ENCODE measurements at regions not wholly inside any gene's neighbourhood (a gene's known extent, or its start where the extent isn't known, plus 50 kb on each side); places are given as distances from the start of the nearest gene placed in this dataset.

DNA sequence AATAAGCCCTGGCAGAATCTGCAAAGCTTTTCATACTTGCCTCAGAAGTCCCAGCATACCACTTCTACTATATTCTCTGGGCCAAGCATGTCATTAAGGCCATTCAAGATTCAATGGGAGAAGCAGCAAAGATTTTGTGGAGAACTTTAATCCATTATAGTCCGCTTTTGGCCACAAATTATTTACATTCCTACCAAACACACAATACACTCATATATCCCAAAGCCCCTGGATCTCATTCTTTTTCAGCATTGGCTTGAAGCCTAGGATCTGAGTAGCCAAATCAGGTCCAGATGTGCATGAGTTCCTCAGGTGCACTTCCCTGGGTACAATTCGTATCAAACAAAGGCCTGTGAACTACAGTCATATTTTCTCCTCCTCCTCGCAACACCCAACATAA is 203.4 kb downstream of the NDFIP2 start:
- FAIRE-seq = no peak

DNA sequence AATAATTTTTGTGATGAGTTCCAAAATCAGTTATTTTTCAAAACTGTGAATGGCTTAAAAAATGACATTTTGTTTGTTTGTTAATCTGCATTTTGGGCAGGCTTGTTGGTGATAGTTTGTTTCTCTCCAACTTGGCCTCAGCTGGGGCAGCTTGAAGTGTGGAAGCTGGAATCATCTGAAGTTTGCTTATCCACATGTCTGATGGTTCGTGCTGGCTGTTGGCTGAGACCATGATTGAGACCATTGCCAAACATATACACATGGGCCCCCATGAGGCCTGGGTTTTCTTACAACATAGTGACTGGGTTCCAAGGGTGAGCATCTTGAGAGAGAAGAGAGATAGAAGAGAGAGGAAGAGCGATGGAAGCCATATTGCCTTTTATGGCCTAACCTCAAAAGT is 201.2 kb downstream of the NDFIP2 start:
- no peak for FAIRE-seq

DNA sequence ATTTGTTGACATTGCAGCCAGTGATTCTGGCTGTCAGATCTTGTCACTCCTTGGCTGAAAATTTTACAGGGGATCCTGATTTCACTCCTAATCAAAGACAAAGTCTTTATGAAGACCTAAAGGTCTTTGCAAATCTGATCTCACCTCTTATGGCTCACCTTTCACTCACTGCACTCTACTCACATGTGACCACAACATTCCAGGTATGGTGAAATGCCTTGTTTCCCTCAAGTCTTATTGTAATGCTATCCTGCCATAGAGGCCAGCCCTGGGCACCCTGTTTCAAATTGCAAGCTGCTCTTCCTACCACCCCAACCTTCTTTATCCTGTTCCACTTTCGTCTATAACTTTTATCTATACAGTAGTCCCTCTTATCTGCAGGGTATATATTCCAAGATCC is 200.1 kb downstream of the NDFIP2 start:
- FAIRE-seq = no peak

DNA sequence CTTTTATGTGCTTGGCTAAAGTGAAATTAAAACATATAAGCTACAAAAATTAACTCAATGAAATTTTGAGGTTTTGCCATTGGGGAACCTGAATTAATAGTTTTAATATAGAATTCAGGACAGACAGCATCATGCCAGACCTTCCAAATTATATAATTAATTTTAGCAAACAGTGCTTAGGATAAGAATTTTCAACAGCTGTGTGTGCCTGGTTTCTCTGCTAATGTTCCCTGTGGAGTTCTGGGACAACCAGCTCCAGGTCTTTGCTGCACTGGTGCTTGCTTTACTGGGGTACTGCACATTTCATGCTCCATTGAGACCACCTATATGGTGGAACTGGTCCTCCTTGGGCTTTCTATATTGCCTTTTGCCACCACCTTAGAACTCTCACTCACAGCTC is 199.5 kb downstream of the NDFIP2 start:
- FAIRE-seq = no peak

DNA sequence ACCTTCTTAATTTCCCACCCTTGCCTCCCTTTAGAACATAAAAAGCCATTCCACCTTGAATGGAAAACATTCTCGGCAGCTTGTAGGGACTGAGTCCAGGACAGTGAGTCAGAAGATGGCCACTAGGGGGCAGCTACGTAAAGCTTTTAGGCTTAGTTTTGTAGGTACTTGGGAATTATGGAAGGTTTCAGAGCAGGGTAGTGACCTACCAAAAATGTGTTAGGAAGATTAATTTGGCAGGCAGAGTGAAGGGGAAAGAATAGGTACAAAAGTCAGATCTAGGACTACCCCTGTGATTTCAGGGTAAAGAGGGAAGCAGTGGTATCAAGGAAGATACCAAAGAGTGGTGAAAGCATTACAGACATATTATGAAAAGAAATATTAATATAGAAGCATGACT is 198.4 kb downstream of the NDFIP2 start:
- no peak for FAIRE-seq

DNA sequence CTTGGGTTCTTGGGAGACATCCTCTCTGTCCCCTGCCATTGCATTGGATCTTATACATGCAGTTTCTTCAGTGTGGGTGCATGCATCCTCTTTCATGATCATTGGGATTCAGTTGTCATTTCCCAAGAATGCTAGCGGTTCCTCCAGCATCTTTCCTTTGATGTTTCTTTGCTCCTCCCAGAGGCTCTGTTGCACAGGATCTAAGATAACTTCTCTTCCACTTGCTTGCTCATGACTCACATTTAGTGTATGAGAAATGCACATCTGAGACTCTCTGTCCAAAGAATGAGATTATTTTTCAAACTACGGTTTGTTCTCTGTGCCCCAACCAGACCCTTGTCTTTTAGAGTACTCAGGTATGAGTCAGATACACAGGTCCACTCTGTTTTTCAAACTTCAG is 197.1 kb downstream of the NDFIP2 start:
- no peak for FAIRE-seq

DNA sequence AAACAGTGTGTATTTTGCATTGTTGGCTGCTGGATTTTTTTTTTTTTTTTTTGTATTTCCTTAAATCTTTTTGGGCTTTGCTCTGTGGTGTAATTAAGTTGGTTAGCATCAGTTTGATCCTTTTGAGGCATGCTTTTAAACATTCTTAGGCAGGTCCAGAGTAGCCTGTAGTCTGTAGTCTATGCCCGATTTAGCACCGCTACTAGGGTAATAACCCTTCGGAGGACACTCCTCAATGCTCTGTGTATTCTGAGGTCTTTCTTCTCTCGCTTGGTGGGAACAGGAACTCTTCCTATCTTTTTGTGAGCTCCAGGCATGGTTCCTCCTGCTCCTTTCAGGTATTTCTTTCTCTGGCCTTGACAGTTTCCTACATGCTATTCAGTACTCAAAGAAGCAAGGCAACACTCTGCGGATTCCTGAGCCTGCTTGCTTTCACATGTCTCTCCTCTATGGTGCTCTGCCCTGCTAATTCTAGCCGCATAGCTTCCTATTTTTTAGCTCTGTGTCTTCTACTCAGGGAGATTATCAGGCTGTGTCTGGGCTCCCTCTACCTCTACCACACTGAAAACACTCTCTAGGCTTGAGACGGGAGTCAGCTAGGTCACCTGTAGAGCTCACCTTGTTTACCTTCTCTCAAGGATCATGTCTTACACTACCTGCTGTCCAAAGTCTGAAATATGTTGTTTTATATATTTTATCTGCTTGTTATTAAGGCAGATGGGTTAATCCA is 195.1 kb downstream of the NDFIP2 start:
- FAIRE-seq = no peak

DNA sequence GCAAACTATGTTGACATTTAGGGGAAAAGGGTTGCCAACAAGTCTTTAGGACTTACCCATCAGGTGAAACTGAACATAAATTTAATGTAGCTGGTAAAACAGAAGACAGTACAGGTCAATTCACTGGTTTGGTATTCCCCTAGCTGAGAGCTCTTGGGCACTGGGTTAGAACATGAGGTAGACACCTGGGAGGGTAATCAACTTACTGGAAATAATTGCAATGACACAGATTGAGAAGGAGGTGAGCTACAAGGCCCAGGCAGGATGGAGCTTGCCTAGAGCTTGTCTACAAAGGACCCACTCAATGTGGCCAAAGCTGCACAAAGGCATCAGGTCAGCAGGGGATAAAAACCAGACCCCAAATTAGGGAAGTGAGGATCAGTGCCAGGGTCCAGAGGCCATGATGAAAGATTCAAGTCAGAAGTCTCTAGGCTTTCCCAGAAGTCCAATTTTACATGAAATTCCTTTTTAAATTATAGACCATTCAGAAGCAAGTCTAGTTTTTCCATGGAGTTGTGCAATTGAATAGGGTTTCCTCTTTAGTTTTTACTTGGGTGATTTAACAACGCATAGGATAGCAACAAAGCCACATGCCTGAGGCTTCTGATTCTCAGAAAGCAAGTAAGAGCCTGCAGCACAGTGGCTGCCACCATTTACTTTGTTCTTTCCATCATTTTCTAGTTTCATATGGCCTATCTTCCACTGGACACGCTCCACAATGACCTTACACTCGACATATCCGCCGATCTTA is 194.0 kb downstream of the NDFIP2 start:
- FAIRE-seq = no peak

DNA sequence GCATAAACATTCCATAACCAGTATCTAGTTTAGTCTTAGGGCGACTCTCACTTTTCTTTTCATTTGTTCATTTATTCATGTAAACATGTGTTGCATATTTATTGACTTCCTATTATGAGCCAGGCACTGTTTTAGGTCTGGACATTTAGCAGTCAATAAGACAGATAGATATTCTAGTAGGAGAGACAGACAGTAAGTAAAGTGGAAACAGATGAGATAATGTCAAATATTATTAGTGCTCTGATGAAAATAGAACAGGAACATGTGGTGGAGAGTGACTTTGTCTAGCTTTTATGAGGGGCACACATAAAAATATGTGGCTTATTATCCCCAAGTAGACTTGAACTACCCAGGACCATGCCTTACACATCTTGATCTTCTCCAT is 193.0 kb downstream of the NDFIP2 start:
- FAIRE-seq = peak; percentile 39

DNA sequence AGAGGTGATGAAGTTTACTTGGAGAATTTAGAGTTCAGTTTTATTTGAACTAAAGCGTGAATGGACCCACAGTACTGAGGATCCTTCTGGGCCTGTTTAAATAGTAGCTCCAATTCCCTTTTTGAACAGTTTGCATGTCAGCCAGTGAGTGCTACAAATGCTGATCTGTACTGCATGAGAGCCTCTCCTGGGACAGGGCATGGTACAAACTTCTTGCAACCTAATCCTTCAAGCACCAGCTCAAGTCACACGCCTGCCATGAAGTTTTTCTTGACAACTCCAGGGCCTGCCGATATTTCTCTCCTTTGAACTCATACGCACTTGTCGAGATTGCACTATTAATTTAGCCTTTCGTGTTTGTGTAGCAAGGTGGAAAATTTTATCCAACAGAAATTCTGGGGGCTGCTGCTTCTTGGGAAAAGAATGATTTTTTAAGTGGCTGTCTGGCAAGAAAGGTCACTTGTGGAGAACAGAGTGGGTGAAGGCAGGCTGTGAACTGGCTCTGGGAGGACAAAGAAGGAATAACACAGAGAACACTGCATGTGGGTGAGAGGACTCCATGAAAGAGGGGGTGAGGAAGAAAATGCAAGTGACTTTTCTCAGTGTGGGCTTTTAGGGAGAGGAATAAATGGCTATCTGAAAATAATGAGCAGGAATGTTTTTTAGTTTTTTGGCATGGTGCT is 192.5 kb downstream of the NDFIP2 start:
- FAIRE-seq = no peak

DNA sequence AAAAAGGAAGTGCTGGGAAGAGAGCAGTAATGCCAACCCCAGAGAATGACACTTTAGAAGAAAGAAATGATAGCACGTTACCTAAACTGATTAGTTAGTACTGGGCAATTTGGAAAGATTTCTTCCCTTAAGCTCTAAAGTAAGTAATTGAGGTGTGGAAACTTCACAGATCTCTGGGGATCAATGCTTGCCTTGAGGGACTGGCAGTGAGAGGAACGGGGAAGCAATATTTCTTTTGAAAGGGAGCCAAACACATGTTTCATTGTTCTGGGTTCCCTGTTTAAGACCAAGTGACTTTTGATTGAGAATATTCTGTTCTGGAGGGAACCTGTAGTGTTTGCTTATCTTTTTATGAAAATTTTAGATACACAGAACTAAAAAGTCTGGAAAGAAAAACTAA is 190.5 kb downstream of the NDFIP2 start:
- no peak for FAIRE-seq

DNA sequence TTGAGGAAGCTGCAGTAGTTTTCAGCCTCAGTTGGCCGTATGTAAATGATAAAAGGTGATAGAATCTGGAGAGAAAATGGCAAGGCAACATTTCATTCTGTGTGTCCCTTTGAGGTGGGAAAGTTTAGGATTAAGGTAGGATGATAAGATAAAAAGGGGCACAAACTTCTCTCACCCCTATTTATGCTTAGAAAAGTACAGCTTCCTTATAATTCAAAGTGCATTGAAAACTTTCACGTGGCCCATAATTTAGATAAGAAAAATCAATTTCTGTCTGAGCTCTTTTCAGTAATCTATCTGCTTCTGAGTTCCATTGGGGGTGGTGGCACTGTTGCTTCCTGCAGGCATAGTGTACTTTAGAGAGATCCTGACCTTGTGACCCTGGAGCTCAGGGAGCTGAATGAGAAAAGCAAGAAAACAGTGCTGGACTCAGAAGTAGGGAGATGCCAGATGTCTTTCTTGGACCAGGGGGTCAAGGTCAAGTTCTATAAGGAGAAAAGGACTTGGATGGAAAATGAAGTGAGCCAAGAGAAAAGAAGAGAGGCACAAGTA is 187.3 kb downstream of the NDFIP2 start:
- FAIRE-seq = no peak

DNA sequence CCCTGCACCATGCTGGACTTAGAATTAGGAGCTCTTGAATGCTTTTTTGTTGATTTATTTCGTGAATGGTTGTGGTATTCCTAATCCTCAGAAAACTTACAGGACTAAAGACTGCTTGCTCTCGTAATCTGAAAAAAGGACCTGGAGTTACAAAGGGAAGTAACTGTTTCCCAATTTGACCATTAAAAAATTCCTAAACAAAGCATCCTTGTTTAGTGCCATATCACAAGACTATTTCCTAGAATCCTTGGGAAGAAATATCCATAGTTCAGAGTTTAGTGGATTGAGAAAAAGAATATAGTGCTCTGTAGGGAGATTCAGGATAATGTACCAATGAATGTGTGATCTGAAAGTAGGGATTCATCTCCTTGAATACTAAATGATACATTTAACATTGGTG is 186.8 kb downstream of the NDFIP2 start:
- no peak for FAIRE-seq

DNA sequence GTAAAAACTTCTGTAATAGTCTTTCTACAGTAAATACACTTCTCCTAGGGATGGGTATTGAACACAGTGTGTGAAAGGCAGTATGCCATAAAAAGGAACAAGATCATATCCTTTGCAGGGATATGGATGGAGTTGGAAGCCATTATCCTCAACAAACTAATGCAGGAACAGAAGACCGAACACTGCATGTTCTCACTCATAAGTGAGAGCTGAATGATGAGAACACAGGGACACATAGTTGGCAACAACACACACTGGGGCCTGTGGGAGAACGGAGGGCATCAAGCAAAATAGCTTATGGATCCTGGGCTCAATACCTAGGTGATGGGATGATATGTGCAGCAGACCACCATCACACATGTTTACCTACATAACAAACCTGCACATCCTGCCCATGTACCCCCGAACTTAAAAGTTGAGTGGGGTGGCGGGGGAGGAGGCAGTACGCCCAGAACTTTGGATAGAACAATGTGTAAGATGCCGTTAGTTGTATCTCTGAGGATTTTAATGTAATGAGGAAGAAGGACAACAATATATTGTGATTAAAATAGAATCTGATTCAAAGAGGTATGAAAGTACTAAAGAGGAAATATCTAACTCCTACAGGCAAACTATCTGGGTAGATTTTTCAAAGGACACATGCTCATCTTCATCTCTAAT is 183.2 kb downstream of the NDFIP2 start:
- no peak for FAIRE-seq

DNA sequence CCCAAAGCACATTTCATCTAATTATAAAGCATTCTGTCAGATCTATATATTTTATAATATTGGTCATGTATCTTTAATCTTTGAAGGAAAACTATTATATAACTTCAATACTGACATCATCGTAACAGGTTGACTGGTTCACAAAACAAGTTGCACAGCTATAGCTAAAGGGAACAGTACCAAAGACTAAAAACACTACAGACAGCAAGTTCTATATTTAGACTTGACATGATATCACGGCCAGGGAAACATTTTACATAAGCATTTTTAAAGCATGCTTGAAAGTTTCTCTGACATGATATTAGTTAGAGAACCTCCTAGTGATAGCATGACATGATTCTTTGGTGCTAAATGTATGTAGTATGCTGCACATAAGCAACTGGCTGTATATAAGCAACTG is 182.5 kb downstream of the NDFIP2 start:
- FAIRE-seq = no peak

DNA sequence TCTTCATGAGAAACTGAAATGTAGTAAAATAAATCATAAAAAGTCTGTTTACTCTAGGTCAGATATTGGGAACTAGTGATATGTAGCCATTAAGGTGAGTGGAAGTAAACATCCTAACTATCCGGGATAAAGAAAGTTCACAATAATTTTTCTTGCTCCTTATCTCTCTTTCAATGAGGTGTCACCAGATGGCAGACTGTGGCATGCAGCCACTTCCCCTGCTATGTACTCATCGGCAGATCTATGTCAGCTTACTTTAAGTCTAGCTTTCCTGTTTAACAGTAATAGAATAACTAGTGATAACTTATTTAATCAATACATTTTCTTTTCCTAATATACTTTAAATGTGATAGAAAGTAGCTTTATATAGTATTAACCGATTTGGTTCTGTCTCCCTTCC is 181.9 kb downstream of the NDFIP2 start:
- FAIRE-seq = no peak

DNA sequence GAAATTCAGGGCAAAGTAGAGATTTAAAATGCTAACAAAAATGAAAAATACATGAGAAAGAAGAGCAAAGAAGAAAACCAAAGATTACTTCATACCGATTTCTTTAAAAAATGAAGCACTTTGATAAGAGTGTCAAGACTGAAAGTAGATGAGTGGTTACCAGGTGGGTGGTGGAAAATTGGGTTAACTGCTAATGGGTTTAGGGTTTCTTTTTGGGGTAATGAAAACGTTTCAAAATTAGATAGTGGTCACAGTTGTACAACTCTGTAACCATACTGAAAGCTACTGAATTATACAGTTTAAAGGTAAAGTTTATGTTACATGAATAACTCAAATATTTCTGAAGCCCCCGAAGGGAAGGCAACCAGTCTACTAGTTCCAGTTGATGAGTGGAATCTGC is 179.4 kb downstream of the NDFIP2 start:
- no peak for FAIRE-seq

DNA sequence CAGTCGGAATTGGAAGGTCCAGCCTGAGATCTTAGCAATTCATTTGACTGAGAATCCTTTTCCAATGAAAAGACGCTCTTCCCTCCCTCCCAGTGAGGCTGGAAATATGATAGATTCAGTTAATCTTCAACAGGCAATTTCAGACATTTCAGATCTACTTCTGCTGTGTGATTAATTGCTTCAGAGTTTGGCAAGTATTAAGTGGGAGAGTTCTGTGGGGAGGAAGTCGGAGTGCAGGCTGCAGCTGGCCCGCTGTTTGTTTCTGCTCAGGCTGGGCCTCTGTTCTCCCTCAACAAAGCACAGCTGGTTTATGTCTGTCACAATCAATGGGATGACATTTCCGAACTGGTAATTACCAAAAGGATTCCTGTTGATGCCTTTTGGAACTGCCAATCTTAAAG is 178.2 kb downstream of the NDFIP2 start:
- no peak for FAIRE-seq

DNA sequence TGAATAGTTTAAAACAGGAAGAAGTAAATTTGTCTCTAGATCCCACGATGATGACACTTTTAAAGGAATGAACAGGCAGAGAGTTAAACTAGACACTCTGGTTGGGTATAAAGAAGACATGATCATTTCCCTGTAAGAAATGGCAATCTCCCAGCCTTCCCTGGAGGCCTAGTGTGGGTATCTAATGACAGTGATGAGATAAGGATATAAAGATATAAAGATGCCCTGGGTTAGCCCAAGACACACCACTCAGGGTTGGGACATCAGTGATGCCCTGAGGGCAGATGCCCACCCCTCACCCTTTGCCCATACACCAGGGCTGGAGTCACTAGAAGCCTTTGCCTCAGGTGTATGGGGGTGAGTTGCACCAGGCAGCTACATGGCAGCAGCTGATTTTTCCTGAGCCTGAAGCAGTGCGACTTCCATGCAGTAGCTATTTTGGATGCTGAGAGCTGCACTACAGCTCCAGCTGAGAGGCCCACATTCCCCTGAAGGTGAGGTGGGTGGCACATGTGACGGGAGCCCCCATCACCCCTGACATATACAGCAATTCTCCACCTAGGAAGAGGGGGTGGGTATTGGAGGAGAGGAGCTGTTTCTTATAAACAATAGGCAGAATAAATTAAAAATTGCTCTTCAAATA is 177.5 kb downstream of the NDFIP2 start:
- FAIRE-seq = peak; percentile 85

DNA sequence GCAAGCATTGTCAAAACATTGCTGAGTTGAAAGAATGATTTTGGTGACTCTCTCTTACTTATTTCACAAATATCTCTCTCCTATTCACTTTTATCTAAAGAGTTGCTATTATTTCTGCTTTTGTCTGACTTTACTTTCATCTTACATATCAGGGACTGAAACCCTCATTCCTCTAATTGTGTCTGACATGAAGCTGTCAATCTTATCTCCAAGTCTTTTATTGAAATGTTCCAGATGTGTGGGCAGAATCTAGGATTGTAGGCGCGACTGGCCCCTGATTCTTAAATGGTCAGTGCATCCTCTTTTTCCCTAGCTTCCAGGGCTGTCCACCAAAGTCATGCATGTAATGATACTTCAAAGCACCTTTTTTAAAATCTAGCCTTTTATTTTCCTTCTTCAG is 174.6 kb downstream of the NDFIP2 start:
- FAIRE-seq = no peak

DNA sequence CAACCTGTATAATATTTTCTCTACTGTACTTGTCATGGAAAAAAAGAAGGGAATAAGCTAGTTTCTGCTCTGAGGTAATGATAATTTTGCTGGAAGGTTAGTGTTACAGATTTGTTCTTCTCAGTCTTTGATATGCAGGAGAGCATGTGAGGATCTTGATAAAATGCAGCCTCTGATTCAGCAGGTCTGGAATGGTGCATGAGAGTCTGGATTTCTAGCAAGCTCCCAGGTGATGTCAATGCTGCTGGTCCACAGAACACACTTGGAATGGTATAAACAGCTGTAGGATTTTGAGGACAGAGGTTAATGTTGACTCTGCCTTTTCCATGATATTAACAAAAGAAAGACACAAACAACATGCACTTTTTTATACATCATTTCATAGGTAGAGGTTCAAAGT is 173.6 kb downstream of the NDFIP2 start:
- FAIRE-seq = no peak

DNA sequence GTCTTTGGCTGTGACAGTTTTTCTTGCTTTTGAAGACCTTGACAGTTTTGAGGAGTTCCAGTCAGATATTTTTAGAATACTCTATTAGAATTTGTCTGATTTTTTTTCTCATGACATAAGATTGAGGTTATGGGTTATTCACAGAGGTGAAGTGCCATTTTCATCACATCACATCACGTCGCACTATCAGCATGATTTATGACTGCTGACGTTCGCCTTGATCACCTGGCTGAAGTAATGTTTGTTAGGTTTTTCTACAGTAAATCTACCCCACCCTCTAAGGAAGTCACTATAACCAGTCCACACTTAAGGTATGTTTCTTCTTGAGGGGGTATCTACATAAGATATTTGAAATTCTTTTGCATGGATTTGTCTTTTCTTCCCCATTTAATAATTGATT is 169.7 kb downstream of the NDFIP2 start:
- FAIRE-seq = no peak

DNA sequence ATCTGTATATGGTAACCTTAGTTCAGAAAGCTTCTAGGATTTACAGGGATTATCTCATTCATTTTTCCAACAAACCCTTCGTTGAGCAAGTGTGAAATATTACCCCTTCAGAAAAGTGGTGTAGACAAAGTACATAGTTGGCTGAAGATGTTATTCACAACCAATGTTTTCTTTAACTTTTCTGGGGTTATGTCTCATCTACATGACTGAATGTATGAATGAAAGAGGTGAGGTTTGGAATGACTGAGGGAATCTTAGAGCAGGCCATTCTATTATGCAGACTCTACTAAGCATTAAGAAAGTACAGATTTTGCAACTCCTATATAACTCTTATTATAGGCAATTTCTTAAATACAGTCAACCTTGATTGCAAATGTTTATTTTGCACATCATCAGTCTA is 167.2 kb downstream of the NDFIP2 start:
- FAIRE-seq = no peak
